Natural killer cell (primary cell): ENCODE measurements at regions not wholly inside any gene's neighbourhood (a gene's known extent, or its start where the extent isn't known, plus 50 kb on each side); places are given as distances from the start of the nearest gene placed in this dataset.

Experiments
- ATAC-seq, 3 donors: fragments of 150-1000 bp in 2 of 3; fragments of 200-7000 bp in 1 of 3; cut with Tn5 transposase; 1 replicate in 1 of 3; 2 replicates in 2 of 3; pipeline ENCODE4 v1.10.0; 2021; ENCODE audit warnings: mild to moderate bottlenecking in 2 of 3, moderate library complexity in 2 of 3
- DNase-seq, 2 donors: peaks; one replicate each; pipeline versions ENCODE4 v3.0.0 to v3.0.0-alpha.2; 2013 to 2021; ENCODE audit warnings: mixed read lengths in 1 of 2
- H3K27ac ChIP-seq: one replicate; pipeline ENCODE4 v1.5.1; 2013; ENCODE audit warnings: mild to moderate bottlenecking, low read length
- H3K27me3 ChIP-seq: one replicate; pipeline ENCODE4 v1.6.1; 2013; ENCODE audit warnings: low read length; ENCODE audit not compliant: control insufficient read depth, insufficient read depth
- H3K36me3 ChIP-seq: one replicate; pipeline ENCODE4 v1.6.1; 2013; ENCODE audit warnings: low read length; ENCODE audit not compliant: control insufficient read depth, insufficient read depth
- H3K4me1 ChIP-seq: one replicate; pipeline ENCODE4 v1.6.1; 2013; ENCODE audit warnings: low read length; ENCODE audit not compliant: control insufficient read depth, insufficient read depth
- H3K4me3 ChIP-seq: one replicate; pipeline ENCODE4 v1.5.1; 2013; ENCODE audit warnings: low read length
- H3K9me3 ChIP-seq: one replicate; pipeline ENCODE4 v1.6.1; 2013; ENCODE audit warnings: low read length; ENCODE audit not compliant: control insufficient read depth, insufficient read depth
- H3K27ac Mint-ChIP-seq, 2 donors: one replicate each; pipeline ENCODE4 v1.8.0; 2022; ENCODE audit warnings: mild to moderate bottlenecking in 2 of 2, mixed read lengths in 2 of 2, moderate library complexity in 1 of 2
- H3K27me3 Mint-ChIP-seq, 2 donors: one replicate each; pipeline ENCODE4 v1.8.0; 2022; ENCODE audit warnings: low read depth in 2 of 2, mixed read lengths in 2 of 2
- H3K36me3 Mint-ChIP-seq: one replicate; pipeline ENCODE4 v1.8.0; 2022; ENCODE audit warnings: mixed read lengths
- H3K4me1 Mint-ChIP-seq, 2 donors: one replicate each; pipeline ENCODE4 v1.8.0; 2022; ENCODE audit warnings: mixed read lengths in 2 of 2
- H3K4me3 Mint-ChIP-seq: one replicate; pipeline ENCODE4 v1.8.0; 2022; ENCODE audit warnings: mild to moderate bottlenecking, moderate library complexity, mixed read lengths
- H3K9me3 Mint-ChIP-seq, 2 donors: one replicate each; pipeline ENCODE4 v1.8.0; 2022; ENCODE audit warnings: mixed read lengths in 2 of 2
- WGBS: methylation state at CpG from one replicate; pipeline ENCODE4 v1.1.7; 2013; ENCODE audit warnings: missing lambda C conversion rate; ENCODE audit not compliant: insufficient coverage; 5-methylcytosine and 5-hydroxymethylcytosine counted together
- intact Hi-C: fragments of 100-400 bp; cut with micrococcal nuclease; formaldehyde crosslinking; loops from one replicate; pipeline ENCODE4 v1.14.2; 2022
- TF ChIP-seq, protein P1 (sequence below): fragments of 200-600 bp; IDR thresholded peaks from one replicate; pipeline ENCODE4 v1.8.0; 2022; ENCODE audit warnings: antibody characterized with exemption

DNA sequence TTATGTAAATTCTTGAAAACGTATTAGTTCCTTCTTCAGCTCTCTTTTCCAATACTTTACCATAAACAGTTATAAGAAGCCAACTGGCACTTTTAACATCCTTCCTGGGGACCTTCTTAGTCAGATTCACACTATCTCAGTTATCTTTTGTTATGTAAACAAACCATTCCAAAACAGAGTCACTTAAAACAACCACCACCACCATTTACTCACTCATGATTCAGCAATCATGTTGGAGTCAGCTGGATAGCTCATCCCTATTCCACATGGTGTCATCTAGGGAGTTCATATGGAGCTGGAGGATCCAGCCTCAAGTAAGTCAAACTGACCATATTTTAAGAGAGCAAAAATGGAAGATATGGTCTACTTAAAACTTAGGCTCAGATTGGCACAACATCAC is 240.3 kb upstream of the IRX3 start:
- Mint-ChIP-seq H3K4me1 (no peaks in the 10 kb centered on the region), H3K27me3 (peaks cover 0 to 3% of the 10 kb centered on the region in 2 donors), H3K36me3 (no peaks in the 10 kb centered on the region), H3K4me3 (no peak overlapping the region), H3K27ac (no peak overlapping the region), H3K9me3 (peaks cover 3 to 4% of the 10 kb centered on the region in 2 donors)
- WGBS: 64% methylated on average over 1 of the region's 1 CpG
- Histone ChIP-seq H3K27ac (no peak overlapping the region), H3K4me3 (no peak overlapping the region), H3K27me3 (no peaks in the 10 kb centered on the region), H3K4me1 (no peaks in the 10 kb centered on the region), H3K9me3 (no peaks in the 10 kb centered on the region), H3K36me3 (no peaks in the 10 kb centered on the region)
- TF ChIP-seq, protein P1, sequence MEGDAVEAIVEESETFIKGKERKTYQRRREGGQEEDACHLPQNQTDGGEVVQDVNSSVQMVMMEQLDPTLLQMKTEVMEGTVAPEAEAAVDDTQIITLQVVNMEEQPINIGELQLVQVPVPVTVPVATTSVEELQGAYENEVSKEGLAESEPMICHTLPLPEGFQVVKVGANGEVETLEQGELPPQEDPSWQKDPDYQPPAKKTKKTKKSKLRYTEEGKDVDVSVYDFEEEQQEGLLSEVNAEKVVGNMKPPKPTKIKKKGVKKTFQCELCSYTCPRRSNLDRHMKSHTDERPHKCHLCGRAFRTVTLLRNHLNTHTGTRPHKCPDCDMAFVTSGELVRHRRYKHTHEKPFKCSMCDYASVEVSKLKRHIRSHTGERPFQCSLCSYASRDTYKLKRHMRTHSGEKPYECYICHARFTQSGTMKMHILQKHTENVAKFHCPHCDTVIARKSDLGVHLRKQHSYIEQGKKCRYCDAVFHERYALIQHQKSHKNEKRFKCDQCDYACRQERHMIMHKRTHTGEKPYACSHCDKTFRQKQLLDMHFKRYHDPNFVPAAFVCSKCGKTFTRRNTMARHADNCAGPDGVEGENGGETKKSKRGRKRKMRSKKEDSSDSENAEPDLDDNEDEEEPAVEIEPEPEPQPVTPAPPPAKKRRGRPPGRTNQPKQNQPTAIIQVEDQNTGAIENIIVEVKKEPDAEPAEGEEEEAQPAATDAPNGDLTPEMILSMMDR: no peak
- no peak for DNase-seq
- intact Hi-C loops: no loop called here
- ATAC-seq: no peak

DNA sequence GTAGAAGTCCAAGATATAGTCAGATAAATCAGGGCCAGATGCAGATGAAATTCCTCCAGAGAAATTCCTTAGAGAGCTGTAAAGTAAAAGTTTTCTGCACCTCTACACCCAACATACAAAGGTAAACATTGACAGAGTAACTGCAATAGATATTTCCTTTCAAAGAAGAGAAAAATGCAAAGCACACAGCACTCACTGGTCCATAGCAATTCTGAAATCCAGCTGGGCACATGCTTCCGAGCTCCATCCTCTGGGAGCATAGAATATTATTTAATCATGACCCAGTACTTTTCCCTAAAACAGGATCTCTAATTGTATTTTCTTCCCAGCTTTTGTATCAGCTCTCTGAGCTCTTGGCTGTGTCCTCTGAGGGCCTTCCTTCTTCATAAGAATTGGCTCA is 239.5 kb upstream of the IRX3 start:
- Mint-ChIP-seq H3K27me3 (peaks cover 0 to 11% of the 10 kb centered on the region in 2 donors), H3K36me3 (no peaks in the 10 kb centered on the region), H3K4me3 (no peak overlapping the region), H3K27ac (no peak overlapping the region), H3K4me1 (no peaks in the 10 kb centered on the region), H3K9me3 (peaks cover 3 to 4% of the 10 kb centered on the region in 2 donors)
- H3K27me3 ChIP-seq: no peaks in the 10 kb centered on the region
- no peaks in the 10 kb centered on the region for H3K9me3 ChIP-seq
- DNase-seq (no peak), ATAC-seq (no peak)
- intact Hi-C loops: no loop called here
- no peaks in the 10 kb centered on the region for H3K36me3 ChIP-seq
- H3K4me3 ChIP-seq: no peak overlapping the region
- H3K27ac ChIP-seq: no peak overlapping the region
- TF ChIP-seq, protein P1: no peak
- H3K4me1 ChIP-seq: no peaks in the 10 kb centered on the region
- 95% methylated on average over 1 of the region's 1 CpG for WGBS

GRCh38 chr16:54525104-54525503 is 238.5 kb upstream of the IRX3 start:
- WGBS: 95% methylated on average over 2 of the region's 4 CpGs
- H3K36me3 Mint-ChIP-seq: no peaks in the 10 kb centered on the region

DNA sequence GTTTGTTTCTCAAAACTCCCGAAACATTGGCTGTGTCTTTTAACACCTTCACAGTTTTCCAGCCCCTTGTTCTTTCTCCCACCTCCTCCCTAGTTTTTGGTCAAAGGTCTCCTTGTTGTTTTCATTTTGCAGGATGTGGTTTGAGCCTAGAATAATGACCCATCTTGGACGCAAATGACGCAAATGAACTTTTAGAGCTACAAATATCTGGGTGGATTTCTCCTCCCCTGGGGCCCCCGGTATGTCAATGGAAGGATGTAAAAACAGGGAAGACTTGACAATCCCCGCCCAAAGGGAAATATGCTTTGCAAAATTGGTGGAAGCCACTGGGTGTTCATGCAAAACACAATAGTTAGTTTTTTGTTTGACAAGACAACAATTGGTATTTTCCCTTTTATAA is 236.0 kb upstream of the IRX3 start:
- ATAC-seq (no peak), DNase-seq (no peak)
- no peak overlapping the region for H3K4me3 ChIP-seq
- TF ChIP-seq, protein P1: no peak
- no peaks in the 10 kb centered on the region for H3K27me3 ChIP-seq
- H3K36me3 Mint-ChIP-seq: no peaks in the 10 kb centered on the region
- 29% methylated on average over 5 of the region's 5 CpGs for WGBS
- H3K9me3 ChIP-seq: no peaks in the 10 kb centered on the region
- intact Hi-C loops: no loop called here
- H3K4me3 Mint-ChIP-seq: no peak overlapping the region
- no peak overlapping the region for H3K27ac Mint-ChIP-seq
- H3K27me3 Mint-ChIP-seq: peaks cover 0 to 12% of the 10 kb centered on the region in 2 donors
- H3K9me3 Mint-ChIP-seq: peaks cover 2 to 7% of the 10 kb centered on the region in 2 donors
- no peak overlapping the region for H3K27ac ChIP-seq
- H3K36me3 ChIP-seq: no peaks in the 10 kb centered on the region
- H3K4me1 ChIP-seq: no peaks in the 10 kb centered on the region
- H3K4me1 Mint-ChIP-seq: no peaks in the 10 kb centered on the region

More at GRCh38 chr16:54525104-54525503, 238.5 kb upstream of the IRX3 start:
- Mint-ChIP-seq H3K4me1 (no peaks in the 10 kb centered on the region), H3K27me3 (peaks cover 0 to 12% of the 10 kb centered on the region in 2 donors), H3K9me3 (peaks cover 3 to 4% of the 10 kb centered on the region in 2 donors), H3K4me3 (no peak overlapping the region), H3K27ac (no peak overlapping the region)
- H3K4me1 ChIP-seq: no peaks in the 10 kb centered on the region
- no peaks in the 10 kb centered on the region for H3K27me3 ChIP-seq
- ATAC-seq: no peak
- H3K4me3 ChIP-seq: no peak overlapping the region
- TF ChIP-seq, protein P1: no peak
- H3K27ac ChIP-seq: no peak overlapping the region
- no peak for DNase-seq
- H3K9me3 ChIP-seq: no peaks in the 10 kb centered on the region
- H3K36me3 ChIP-seq: no peaks in the 10 kb centered on the region
- intact Hi-C loops: no loop called here
